Skeletal muscle cell (primary cell): ENCODE measurements at regions not wholly inside any gene's neighbourhood (a gene's known extent, or its start where the extent isn't known, plus 50 kb on each side); places are given as distances from the start of the nearest gene placed in this dataset.
"Not testable (repeated sequence)": the region's sequence is repeated elsewhere in the genome, so short reads cannot be mapped to it uniquely, and the experiment has no call there.

ENCODE experiments used
- DNase-seq: peaks from one replicate; pipeline ENCODE4 v3.0.0-alpha.2; 2010; ENCODE audit warnings: low read depth
- H3K4me3 ChIP-seq: 2 replicates; pipeline ENCODE4 v1.5.1; 2011; ENCODE audit warnings: low read depth, mild to moderate bottlenecking, control low read depth, low read length, moderate library complexity

- H3K4me3 ChIP-seq = no peak overlapping the region
- DNase-seq = no peak
Measured at GRCh38 chr5:1642221-1642620, 118.5 kb upstream of the LPCAT1 start.

DNA sequence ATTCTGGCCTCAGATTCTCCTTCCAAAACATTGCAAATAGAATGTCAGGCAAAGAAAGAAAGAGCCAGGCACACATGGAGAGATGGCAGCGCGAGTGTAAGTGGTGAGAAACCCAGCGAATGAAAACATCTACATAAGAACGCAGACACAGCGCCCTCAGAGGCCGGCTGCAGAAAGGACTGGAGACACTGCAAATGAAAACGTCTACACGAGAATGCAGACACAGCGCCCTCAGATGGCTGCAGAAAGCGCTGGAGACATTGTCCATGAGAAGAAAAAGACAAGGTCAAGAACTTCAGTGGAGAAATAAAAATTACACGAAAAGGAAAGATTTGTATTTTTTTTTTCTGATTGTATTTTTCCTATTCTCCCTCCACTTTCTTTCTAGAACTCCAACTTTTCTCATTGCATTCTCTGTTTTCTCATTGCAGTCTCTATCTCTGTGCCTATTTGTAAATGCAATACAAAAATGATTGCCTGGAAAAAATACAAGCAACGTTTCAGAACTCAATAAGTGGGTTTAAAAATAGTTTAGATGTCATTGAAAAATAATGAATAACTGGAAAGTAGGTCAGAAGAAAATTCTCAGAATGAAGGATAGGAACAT is 117.9 kb upstream of the LPCAT1 start:
- H3K4me3 ChIP-seq = no peak overlapping the region

GRCh38 chr5:1641041-1641440 is 117.3 kb upstream of the LPCAT1 start:
- DNase-seq = no peak
- no peak overlapping the region for H3K4me3 ChIP-seq

More for the DNA sequence above, 117.9 kb upstream of the LPCAT1 start:
- peak; percentile 60 for DNase-seq

GRCh38 chr5:1640421-1640881 is 116.7 kb upstream of the LPCAT1 start:
- no peak overlapping the region for H3K4me3 ChIP-seq
- DNase-seq = no peak

GRCh38 chr5:1639757-1640156 is 116.0 kb upstream of the LPCAT1 start:
- DNase-seq = no peak
- no peak overlapping the region for H3K4me3 ChIP-seq

GRCh38 chr5:1638658-1639400 is 115.1 kb upstream of the LPCAT1 start:
- DNase-seq = no peak
- no peak overlapping the region for H3K4me3 ChIP-seq

GRCh38 chr5:1637639-1638481 is 114.1 kb upstream of the LPCAT1 start:
- no peak overlapping the region for H3K4me3 ChIP-seq
- no peak for DNase-seq

GRCh38 chr5:1636981-1637638 is 113.3 kb upstream of the LPCAT1 start:
- H3K4me3 ChIP-seq = no peak overlapping the region
- no peak for DNase-seq

DNA sequence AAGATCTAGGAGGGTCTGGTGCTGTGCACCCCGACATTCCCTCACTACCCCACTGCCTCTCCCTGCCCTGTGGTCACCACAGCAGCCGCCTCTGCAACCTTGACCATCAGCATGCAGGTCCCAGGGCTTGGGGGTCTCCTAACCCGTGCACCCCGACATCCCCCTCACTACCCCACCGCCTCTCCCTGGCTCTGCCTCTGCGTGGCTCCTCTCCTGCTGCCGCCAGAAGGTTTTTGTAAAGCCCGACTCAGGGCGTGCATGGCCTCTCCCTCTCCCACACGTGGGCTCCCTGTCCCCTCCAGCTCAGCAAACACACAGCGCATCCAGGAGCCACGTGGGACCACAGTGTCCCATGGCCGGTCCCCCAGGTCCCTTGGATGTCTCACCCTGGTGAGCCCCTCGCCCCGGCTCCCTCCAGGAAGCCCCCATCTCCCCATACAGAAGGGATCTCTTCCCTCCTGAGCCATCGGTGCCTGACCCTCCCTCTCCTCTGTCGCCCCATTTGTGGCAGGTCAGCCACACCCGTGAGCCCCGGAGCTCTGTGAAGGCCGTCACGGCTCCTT is 112.5 kb upstream of the LPCAT1 start:
- DNase-seq, H3K4me3 ChIP-seq: not testable (repeated sequence)

DNA sequence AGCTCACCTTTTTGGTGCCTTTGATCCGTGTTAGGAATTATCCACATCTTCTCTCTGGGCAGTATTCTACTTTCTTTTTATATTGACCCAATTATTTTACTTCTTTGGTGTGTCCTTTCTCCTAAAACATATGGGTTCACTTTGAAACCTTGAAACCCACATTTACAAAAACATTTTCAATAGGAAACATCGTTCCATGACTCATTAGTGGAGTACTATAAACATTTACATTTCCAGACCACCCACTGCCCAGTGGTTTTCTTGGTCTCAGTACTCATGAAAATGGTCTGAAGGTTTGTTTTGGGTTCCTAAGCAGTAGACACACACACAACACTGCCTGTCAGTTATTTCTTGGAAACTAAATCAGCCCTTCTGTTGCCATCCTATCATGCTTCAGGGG is 111.7 kb upstream of the LPCAT1 start:
- DNase-seq = not testable (repeated sequence)

GRCh38 chr5:1634337-1634661 is 110.5 kb upstream of the LPCAT1 start:
- H3K4me3 ChIP-seq = peak overlapping the region; percentile 64

More for the DNA sequence above, 111.7 kb upstream of the LPCAT1 start:
- H3K4me3 ChIP-seq = not testable (repeated sequence)

GRCh38 chr5:1633605-1634336 is 110.0 kb upstream of the LPCAT1 start:
- H3K4me3 ChIP-seq = peak overlapping the region; percentile 64
- peak; percentile 18 for DNase-seq

More at GRCh38 chr5:1634337-1634661, 110.5 kb upstream of the LPCAT1 start:
- DNase-seq = no peak

GRCh38 chr5:1631004-1631403 is 107.2 kb upstream of the LPCAT1 start:
- not testable (repeated sequence) for DNase-seq

DNA sequence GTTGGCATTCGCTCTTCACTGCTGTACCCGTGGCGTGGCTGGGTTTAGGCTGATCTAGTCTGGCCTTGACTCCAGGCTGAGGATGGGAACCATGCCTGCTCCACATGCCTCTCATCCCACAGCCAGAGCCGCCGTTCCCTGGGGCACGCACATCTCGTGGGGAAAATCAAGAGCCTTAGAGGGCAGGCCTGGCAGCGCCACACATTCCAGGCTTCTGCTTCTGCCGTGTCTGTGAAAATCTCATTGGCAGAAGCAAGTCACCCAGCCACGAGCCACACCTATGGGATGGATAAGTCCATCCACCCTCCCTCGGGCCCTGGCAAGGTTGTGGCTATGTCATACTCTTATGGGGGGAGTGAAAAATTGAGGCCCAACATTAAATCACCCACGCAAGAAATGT is 102.6 kb upstream of the LPCAT1 start:
- not testable (repeated sequence) for DNase-seq, H3K4me3 ChIP-seq

More at GRCh38 chr5:1631004-1631403, 107.2 kb upstream of the LPCAT1 start:
- H3K4me3 ChIP-seq = not testable (repeated sequence)

- H3K4me3 ChIP-seq, DNase-seq: not testable (repeated sequence)
Measured at GRCh38 chr5:1619531-1619930, 95.8 kb upstream of the LPCAT1 start.

DNA sequence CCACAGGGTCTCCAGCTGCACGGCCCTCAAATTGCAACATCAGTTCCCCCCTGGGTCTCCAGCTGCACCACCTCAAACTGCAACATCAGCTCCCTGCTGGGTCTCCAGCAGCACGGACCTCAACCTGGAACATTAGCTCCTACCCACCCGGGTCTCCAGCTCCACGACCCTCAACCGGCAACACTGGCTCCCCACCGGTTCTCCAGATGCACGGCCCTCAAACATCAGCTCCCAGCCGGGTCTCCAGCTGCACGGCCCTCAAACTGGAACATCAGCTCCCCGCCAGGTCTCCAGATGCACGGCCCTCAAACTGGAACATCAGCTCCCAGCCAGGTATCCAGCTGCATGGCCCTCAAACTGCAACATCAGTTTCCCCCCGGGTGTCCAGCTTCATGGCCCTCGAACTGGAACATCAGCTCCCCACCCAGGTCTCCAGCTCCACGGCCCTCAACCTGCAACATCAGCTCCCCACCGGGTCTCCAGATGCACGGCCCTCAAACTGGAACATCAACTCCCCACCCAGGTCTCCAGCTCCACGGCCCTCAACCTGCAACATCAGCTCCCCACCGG is 94.6 kb upstream of the LPCAT1 start:
- DNase-seq, H3K4me3 ChIP-seq: not testable (repeated sequence)

DNA sequence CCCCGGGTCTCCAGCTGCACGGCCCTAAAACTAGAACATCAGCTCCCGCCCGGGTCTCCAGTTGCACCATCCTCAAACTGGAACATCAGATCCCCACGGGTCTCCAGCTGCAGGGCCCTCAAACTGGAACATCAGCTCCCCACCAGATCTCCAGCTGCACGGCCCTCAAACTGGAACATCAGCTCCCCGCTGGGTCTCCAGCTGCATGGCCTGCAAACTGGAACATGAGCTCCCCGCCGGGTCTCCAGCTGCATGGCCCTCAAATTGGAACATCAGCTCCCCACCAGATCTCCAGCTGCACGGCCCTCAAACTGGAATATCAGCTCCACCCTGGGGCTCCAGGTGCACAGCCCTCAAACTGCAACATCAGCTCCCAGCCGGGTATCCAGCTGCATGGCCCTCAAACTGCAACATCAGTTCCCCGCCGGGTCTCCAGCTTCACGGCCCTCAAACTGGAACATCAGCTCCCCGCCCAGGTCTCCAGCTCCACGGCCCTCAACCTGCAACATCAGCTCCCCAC is 93.5 kb upstream of the LPCAT1 start:
- DNase-seq, H3K4me3 ChIP-seq: not testable (repeated sequence)

DNA sequence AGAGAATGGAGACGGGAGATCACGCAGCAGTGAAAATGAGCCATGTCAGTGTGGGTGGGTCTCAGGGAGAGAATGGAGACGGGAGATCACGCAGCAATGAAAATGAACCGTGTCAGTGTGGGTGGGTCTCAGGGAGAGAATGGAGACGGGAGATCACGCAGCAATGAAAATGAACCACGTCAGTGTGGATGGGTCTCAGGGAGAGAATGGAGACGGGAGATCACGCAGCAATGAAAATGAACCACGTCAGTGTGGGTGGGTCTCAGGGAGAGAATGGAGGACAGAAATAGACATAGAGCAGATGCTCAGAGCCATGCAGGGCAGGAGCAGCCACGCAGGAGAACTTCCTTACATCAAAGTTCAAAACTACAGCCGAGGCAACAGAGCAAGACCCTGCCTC is 89.8 kb upstream of the LPCAT1 start:
- not testable (repeated sequence) for H3K4me3 ChIP-seq, DNase-seq
